ENCODE measurements at regions not wholly inside any gene's neighbourhood (a gene's known extent, or its start where the extent isn't known, plus 50 kb on each side); places are given as distances from the start of the nearest gene placed in this dataset.
A peak's percentile ranks its signal among the peaks of the same experiment; 100 is the strongest.

DNA sequence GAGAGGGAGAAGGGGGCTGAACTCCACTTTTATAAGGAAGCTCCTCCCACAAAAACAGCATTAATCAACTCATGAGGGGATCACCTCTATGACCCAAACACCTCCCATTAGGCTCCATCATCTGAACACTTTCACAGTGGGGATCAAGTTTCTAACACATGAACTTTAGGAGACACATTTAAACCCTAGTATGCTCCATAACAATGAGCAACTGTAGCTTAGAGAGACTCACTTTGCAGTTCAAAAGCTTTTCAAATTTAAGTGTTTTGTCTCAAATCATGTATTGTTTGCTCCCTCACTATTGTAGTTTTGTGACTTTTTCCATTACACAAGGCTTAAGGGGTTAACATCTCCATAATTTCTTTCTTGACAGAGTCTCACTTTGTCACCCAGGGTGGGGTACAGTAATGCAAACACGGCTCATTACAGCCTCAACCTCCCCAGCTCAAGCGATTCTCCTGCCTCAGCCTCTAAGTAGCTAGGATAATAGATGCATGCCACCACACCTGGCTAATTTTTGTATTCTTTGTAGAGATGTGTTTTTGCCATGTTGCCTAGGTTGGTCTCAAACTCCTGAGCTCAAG, 352.7 kb upstream of the CDH20 start:
- DNase-seq (ENCODE audit: low spot score): no peak

DNA sequence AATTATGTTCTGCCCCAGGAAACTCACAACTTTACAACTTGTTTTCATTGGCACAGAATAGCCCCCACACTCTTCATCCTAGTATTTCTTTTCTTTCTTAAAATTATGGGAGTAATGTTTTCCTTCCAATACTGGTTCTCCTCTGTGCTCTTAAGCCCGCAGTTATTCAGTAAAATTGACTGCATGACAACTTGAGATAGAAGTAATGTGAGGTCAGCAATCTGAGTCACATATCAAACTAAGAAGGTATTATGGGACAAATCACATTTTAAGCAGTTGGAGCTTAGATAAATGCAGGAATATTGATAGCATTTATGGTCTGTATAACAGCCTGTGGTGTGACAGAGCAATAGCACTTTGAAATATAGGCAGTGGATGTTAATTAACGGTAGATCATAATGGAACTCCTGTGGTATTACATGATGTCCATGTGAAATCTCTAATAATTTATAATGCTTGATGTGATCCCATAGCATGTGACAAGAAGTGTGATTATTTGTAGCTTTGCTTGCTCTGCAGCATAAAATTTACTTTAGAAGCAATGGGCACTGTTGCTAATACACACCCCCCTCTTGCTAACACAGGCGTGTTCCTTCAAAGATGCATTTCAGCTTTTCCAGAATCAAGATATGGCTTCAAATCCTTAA, 351.4 kb upstream of the CDH20 start:
- DNase-seq (ENCODE audit: low spot score): no peak

DNA sequence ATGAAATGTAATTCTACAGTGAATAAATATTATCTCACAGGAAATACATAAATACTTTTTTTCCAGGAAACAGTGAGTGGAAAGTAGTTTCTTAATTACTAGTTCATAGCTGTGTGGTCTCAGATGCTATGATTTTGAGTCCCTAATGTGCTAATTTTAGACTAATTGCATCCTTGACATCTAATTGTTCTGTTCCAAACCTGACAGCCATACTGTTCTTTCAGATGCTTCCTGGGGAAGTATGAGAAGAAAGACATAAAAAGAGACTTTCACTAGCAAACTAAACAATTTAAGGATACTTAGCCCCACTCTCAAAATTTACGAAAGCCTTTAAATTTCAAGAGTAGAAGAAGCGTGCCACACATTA, 350.9 kb upstream of the CDH20 start:
- DNase-seq (ENCODE audit: low spot score): no peak

DNA sequence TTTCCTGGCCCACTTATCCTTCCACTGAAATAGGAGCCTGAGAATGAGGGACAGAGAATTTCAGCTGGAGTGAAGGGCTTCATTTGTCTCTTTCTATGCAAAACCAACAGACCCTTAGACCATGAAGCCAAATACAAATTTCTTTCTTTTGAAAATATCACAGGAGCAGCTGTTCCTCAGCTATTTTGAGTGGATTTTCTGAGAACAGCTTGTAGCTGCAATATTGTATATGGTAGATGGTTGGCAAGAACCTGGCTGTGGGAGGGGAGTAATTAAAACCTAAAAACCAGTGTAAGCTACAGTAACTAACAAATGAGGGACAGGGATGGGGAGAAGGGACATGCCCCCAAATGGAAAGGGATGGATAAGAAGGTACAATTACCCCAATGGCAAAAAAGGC, 350.3 kb upstream of the CDH20 start:
- DNase-seq (ENCODE audit: low spot score): no peak

DNA sequence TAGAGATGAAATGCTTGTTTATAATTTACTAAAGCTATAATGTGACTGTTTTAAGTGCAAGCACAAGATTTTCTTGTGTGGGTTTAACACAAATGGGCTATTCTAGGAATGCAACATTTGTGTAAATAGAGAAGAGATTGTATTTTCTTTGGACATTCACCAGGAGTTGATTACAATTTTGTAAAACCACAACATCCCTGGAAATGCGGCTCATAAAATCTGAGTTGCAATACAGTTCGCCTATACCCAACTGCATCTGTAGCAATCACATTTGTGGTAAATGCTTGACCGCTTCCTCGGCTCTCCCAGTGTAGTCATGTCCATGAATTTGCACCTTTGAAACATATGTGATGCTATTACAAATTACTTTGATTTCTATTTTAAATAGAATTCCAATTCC, 348.7 kb upstream of the CDH20 start:
- DNase-seq (ENCODE audit: low spot score): no peak

DNA sequence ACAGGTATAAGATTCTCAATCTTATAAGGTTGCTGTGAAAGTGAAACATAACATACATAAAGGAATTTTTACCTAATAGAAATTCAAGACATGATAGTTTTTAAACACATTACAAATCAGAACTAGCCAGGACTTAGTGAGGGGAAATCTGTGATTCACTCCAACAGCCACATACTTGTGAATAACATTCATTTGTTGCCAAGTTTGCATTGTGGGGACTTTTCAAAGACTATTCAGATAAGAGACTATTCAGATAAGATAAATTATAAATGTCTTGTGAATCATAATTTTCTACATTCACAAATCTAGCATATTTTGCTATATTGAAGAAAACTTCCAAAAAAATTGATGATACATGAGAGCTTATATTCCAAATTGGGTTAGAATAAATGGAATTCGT, 345.3 kb upstream of the CDH20 start:
- DNase-seq (ENCODE audit: low spot score): no peak

DNA sequence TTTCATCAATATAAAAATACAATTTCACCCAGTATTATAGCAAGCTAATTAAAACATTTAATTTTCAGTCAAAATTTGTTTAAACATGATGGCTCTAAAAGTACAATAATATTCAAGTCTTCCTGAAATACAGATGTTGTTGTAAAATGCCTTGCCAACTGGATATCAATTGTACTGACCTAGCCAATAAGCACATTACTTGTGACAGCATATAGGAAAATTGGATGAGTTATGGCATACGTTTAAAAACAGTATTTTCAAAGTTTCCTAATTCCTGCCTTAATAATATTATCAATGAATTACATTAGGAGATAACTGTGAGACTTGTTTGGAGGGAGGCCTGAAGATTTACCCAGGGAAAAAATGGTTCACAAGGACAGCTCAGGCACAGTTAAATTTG, 336.9 kb upstream of the CDH20 start:
- no peak for DNase-seq (ENCODE audit: low spot score)

DNA sequence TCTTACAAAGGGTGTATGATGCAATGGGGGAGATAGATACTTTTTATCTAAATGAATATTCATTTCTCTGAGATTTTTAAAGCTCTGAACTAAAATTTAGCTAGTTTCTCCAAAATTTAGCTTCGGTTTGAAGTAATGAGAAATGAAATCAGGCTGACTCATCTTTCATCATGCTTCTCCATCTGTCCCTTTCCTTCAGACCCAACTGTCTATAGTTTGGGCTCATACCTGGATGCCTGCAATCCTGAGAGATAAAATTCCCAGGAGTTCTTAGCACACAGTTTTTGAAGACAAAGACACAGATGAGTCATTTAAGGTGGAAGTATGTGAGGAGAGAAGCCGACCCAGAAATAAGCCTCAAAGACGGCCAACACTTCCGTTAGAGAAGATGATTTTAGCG, 336.4 kb upstream of the CDH20 start:
- no peak for DNase-seq (ENCODE audit: low spot score)

DNA sequence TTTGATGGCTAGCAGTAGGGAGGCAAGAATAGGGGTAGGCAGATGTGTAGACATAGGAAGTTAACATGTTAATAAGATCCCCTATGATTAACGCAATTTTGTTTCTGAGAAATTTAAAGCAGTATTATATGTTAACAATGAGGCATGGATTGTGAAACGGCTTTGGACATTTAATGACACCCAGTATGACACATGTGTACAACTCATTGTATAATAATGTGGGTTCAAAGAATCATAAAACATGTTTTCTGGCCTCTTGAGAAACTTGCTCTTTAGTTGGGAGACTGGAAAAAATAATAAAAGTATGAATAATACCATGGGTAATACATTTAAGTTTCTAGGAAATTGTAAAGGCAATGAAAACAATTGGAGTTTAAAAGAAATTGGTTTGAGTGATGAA, 332.1 kb upstream of the CDH20 start:
- no peak for DNase-seq (ENCODE audit: low spot score)

DNA sequence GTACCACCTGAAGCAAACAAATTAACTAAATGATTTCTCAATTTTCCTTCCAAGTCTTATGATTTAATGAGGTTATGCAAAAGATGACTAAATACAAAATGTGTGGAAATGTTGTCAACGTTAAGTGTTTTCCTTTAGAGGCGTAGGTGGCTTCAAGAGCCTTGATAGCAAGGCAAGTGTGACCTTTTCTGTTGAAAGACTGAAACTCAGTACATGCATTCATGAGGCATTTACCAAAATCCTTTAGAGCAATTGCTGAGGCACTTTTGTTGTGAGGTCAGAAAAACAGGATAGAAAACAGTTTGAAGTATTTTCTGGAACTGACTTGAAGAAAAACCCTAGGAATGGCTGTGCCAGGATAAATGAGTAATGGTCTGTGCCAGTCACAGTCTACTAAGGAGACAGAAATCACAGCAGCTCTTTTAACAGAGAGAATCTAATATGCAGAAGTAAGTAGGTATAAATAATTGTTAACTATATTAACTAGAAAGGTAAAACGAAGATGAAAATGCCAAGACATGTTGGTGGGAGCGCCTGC, 326.5 kb upstream of the CDH20 start:
- DNase-seq (ENCODE audit: low spot score): no peak

DNA sequence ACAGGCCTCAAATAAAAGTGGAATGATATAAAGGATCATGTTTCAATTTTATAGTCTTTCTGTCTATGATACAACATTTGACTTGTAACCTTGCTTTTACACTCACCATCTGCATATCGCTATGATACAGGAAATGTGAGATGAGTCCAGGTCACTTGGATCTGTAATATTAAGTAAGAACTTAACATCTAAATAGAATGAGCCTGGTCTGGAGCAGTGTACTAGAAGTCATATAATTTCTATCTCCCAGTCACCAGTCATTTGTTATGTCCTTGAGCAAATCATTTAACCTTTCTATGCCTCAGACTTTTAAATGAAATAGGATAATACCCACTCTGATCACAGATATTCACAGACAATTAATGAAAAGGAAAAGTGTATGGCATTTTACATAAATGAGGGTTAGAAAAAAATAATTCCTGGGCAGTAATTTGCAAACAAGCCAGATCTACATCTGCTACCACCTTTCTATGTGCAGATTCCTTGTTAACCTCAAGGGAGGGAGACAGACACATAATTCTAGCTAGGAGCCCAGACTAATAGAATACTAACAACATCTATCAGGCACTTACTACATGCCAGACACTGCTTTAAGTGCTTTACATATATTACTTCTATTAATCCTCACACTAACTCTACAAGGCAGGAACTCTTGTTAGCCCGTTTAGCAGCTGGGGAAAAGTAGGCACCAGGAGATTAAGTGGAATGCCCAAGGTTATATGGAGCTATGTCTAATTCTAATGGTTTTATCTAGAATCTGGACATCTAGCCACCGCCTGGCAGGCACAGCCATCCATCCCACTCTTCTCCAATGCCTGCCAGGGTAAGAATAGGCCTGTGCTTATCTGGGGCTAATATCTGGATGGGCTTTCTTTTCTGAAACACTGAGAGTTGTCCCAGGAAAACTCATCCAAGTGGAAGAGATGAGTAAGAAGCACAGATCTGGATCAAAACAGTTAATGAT, 313.6 kb upstream of the CDH20 start:
- DNase-seq (ENCODE audit: low spot score): no peak

DNA sequence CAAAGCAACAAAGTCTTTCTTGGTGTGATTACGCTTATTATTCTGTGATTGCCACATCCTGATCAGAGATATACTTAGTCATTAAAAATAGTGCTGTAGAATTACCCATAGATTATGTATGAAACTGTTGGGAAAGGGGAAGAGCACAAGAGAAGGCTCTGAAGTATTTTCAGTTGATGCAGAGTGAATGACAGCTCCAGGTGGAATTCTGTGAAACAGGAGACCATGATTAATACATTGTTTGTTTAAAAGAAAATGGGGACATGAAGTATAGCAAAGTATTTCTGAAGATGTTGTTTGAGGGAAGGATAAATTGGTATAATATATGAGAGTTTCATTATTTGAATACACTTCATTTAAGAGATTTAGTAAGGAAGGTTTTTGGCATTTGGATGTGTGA, 307.6 kb upstream of the CDH20 start:
- no peak for DNase-seq (ENCODE audit: low spot score)

DNA sequence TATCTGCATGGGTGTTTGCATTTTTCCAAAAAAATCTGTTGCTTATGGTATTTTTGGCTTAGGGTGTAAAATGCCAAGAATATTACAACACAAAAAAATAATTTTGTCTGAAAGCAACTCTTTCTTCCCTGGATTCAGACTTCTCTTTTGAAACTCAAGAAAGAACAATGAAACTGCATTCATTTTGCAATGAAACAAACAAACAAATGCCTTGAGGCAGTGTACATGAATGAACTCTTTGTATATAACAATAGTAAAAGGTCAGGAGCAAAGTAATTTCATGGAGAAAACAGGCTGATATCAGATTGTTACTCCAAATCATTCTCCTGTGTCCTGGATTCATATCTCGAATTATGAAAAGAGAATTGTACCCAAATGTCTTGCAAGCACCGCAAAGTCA, 301.6 kb upstream of the CDH20 start:
- DNase-seq (ENCODE audit: low spot score): peak; percentile 80

DNA sequence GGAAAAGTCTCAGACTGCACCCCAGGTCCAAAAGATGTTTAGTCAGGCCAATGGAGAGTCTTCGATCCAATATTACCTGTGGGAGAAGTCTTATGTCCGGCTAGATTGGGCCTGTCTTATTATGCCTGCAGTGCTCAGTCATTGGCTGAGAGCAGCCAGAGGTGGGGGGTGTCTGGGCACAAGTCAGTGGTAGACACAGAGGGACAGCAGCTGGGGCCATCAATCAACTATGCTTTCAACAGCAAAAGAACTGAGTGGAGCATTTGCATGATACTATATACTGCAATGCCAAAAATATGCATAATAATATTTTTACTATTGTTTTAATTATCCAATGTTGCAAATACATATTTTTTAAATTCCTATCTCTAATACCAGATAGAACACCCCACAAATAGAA, 298.6 kb upstream of the CDH20 start:
- no peak for DNase-seq (ENCODE audit: low spot score)

DNA sequence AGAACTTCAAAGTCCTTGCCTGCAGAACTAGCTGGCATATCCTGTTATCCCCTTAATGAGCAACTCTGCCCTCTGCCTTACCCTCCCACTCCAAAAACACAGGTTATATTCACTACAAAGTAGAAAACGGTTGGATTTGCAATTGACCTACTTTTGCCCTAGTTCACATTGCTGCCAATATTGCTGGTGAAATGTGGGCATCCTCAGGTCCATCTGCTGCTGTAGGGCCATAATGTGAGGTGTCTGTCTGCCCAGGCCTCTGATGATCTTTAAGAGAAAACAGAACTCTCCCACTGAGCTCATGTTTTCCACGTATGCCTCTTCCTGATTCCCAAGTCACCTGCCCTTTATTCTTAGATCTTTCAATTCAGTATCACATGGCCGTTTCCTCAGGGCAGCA, 294.0 kb upstream of the CDH20 start:
- no peak for DNase-seq (ENCODE audit: low spot score)

DNA sequence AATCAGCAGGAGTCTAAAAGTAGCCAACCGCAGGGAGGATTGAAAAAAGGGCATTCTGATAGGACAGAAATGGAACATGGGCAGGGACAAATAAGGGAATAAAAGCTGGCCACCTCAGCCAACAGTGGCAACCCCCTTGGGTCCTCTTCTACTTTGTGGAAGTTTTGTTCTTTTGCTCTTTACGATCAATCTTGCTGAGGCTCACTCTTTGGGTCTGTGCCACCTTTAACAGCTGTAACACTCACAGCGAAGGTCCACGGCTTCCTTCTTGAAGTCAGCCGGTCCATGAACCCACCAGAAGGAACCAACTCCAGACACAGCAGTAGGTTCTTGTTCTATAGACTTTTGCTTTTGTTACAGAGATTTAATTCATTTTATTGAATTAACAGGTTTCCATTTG, 285.4 kb upstream of the CDH20 start:
- no peak for DNase-seq (ENCODE audit: low spot score)

DNA sequence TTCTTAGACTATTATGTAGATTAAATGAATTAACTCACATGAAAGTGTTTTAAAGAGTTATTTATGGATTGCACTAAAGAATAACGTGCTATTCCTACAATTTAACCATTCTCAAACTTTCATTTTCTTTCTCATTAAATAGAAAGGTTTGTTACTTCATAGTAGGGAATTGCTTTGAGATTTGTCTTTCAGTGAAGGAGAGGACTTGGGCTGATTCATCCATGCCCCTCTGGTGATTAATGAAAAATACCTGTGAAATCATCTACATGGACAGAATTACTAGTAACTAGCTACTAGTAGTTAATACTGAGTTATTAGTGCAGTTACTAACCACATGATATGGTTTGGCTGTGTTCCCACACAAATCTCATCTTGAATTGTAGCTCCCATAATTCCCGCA, 275.8 kb upstream of the CDH20 start:
- no peak for DNase-seq (ENCODE audit: low spot score)

DNA sequence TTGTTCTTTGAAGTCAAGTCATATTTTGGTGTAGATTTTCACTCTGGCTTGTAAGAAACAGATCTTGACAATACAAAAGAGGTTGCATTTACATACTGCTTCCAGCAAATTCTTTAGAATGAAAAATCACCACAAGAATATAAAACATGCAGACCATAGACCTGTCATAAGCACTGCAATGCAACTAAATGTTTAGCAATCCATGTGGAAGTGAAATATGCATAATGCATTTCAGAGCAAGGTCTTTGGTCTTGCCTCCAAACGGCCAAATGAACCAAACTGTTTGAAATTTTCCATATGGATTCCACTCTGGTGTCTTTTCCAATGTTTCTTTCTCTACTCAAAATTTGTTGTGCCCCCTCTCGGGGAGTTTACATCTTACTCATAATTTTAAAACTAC, 271.0 kb upstream of the CDH20 start:
- DNase-seq (ENCODE audit: low spot score): no peak

DNA sequence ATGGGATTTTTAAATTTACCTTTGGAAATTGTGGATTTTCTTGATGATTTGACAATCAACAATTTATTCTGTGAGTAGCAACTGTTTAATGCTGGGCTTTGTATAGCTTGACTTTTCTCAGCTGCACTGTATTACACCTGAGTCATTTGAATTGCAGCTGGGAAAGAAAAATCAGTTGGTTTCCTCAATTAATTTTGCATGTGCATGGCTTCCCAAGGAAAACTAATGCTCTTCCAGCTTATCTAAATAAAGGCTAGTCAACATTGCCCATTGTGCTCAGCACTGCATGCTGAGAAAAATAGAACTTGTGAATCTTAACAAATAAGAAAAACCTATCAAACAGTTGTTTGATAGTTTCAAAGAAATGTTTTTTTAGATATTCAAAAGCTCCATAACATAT, 268.3 kb upstream of the CDH20 start:
- no peak for DNase-seq (ENCODE audit: low spot score)

DNA sequence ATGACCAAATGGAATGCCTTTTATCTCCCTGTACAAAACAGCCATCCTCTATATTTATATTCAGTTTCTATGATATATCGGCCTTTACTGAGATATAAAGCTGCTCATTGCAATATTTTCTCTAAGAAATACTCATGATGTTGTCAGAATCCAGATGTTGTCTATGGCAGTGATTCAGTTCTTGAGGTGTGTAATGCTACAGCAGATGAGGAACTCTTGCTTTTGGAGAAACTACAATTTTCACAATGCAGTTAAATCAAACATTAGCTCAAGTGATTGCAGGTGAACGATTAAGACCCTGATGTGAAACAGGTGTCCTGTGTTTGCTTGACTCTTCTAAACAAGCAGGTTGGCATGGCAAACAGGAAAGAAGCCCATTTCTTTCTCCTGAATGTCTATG, 256.2 kb upstream of the CDH20 start:
- no peak for DNase-seq (ENCODE audit: low spot score)

DNA sequence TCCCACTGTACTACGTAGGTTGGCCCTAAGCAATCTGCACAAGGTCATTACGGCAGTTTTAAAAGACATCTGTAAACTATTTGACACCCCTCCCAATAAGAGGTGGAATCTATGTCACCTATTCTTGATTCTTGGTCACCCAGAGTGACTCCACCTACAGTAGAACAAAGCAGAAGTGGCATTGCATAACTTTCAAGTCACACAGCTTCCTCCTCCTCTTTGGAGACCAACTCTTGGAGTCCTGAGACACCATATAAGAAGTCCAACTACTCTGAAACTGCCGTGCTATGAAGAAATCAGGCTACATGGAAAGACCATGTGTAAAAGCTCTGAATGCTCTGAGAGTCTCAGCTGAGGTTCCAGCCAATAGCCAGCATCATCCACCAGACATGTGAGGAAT, 253.5 kb upstream of the CDH20 start:
- DNase-seq (ENCODE audit: low spot score): no peak

DNA sequence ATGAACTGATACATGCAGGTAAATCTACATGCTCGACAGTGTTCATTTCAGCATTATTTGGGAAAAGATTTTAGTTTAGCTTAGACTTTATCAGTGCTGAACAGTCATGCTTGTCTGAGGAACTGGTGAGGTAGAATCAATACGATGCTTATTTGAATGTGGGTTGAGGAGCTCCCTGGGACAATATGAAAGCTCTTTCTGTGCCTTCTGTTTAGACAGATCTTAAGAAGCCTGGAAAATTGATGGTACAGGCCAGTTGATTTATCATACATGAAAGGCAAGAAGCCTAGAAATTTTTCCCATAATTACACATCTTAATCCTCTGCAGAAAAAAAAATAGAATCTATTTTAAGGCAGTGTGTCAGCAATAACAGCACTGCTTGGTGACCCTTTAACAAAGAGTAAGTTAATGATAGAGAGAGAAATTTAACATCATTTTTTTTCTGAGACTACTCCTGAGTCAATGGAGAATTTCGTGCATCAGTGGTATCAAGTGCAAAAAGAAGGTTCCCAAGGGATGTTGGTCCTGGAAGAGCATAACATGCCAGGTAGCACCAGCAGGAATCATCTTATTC, 252.2 kb upstream of the CDH20 start:
- no peak for DNase-seq (ENCODE audit: low spot score)
